HG02943 (cell line): ENCODE measurements at regions not wholly inside any gene's neighbourhood (a gene's known extent, or its start where the extent isn't known, plus 50 kb on each side); places are given as distances from the start of the nearest gene placed in this dataset.
"Not testable (repeated sequence)": the region's sequence is repeated elsewhere in the genome, so short reads cannot be mapped to it uniquely, and the experiment has no call there.

Experiments used
- ATAC-seq: cut with Tn5 transposase; IDR thresholded peaks from one replicate; pipeline ENCODE4 v1.9.1; 2021; ENCODE audit warnings: mild to moderate bottlenecking, low read depth, moderate library complexity; ENCODE audit not compliant: unreplicated experiment

- ATAC-seq, result no peak
Measured at GRCh38 chr18:21928925-21929324, 188.3 kb downstream of the MIB1 start.

- no peak for ATAC-seq
Measured at GRCh38 chr18:21930177-21930576, 189.6 kb downstream of the MIB1 start.

- no peak for ATAC-seq
Measured at GRCh38 chr18:21933931-21934765, 193.6 kb downstream of the MIB1 start.

- ATAC-seq, result no peak
Measured at GRCh38 chr18:21934766-21935015, 194.1 kb downstream of the MIB1 start.

- ATAC-seq, result no peak
Measured at GRCh38 chr18:21943456-21943855, 202.9 kb downstream of the MIB1 start.

GRCh38 chr18:21949326-21950015 is 208.9 kb downstream of the MIB1 start:
- no peak for ATAC-seq

- ATAC-seq, result peak; percentile 91
Measured at GRCh38 chr18:21955757-21956652, 213.4 kb upstream of the GATA6 start.

GRCh38 chr18:21958263-21958662 is 211.1 kb upstream of the GATA6 start:
- ATAC-seq, result no peak

- ATAC-seq, result no peak
Measured at GRCh38 chr18:21958707-21959450, 210.5 kb upstream of the GATA6 start.

GRCh38 chr18:21960189-21960588 is 209.2 kb upstream of the GATA6 start:
- no peak for ATAC-seq

- no peak for ATAC-seq
Measured at GRCh38 chr18:21963336-21963735, 206.1 kb upstream of the GATA6 start.

- ATAC-seq, result no peak
Measured at GRCh38 chr18:21968338-21968737, 201.1 kb upstream of the GATA6 start.

GRCh38 chr18:21972281-21972680 is 197.1 kb upstream of the GATA6 start:
- no peak for ATAC-seq

GRCh38 chr18:21975954-21976353 is 193.4 kb upstream of the GATA6 start:
- not testable (repeated sequence) for ATAC-seq

GRCh38 chr18:21978546-21979170 is 190.7 kb upstream of the GATA6 start:
- ATAC-seq, result no peak

GRCh38 chr18:21979171-21979560 is 190.2 kb upstream of the GATA6 start:
- no peak for ATAC-seq

GRCh38 chr18:21979759-21980158 is 189.6 kb upstream of the GATA6 start:
- no peak for ATAC-seq

- ATAC-seq, result no peak
Measured at GRCh38 chr18:21980744-21981143, 188.6 kb upstream of the GATA6 start.

GRCh38 chr18:21981489-21981888 is 187.9 kb upstream of the GATA6 start:
- ATAC-seq, result not testable (repeated sequence)

- ATAC-seq, result no peak
Measured at GRCh38 chr18:21991081-21991534, 178.3 kb upstream of the GATA6 start.
